SU-DHL-6 (cell line): ENCODE measurements at regions not wholly inside any gene's neighbourhood (a gene's known extent, or its start where the extent isn't known, plus 50 kb on each side); places are given as distances from the start of the nearest gene placed in this dataset.

ENCODE experiments used
- H2AFZ ChIP-seq: fragments of 200-600 bp; sonication (generic); 2 replicates; pipeline ENCODE4 v1.6.1; 2014; ENCODE audit warnings: low read depth, mild to moderate bottlenecking, moderate library complexity, mixed read lengths, antibody characterized with exemption, low read length; ENCODE audit not compliant: severe bottlenecking
- H3F3A ChIP-seq: fragments of 200-600 bp; shearing (Covaris generic); 2 replicates; pipeline ENCODE4 v1.6.0; 2016; ENCODE audit warnings: antibody characterized with exemption, mild to moderate bottlenecking; ENCODE audit not compliant: insufficient read depth
- H3K27ac ChIP-seq: fragments of 200-600 bp; sonication (generic); 2 replicates; pipeline ENCODE4 v1.5.1; 2016; ENCODE audit warnings: low read depth, mild to moderate bottlenecking, low read length, moderate library complexity, mixed read lengths
- H3K27me3 ChIP-seq: fragments of 200-600 bp; sonication (generic), shearing (Covaris generic); 2 replicates; pipeline ENCODE4 v1.6.0; 2014; ENCODE audit warnings: mild to moderate bottlenecking, low read length
- H3K36me3 ChIP-seq: fragments of 200-600 bp; sonication (generic); 2 replicates; pipeline ENCODE4 v1.6.1; 2014; ENCODE audit warnings: mild to moderate bottlenecking, low read length, mixed read lengths
- H3K4me2 ChIP-seq: fragments of 300-600, 200-600 bp; shearing (Covaris generic), sonication (generic); 2 replicates; pipeline ENCODE4 v1.6.0; 2014; ENCODE audit warnings: low read length, low read depth, mild to moderate bottlenecking; ENCODE audit not compliant: poor library complexity, severe bottlenecking
- H3K4me3 ChIP-seq: fragments of 200-600 bp; sonication (generic); 2 replicates; pipeline ENCODE4 v1.5.1; 2014; ENCODE audit warnings: antibody characterized with exemption, low read length, mild to moderate bottlenecking, mixed read lengths; ENCODE audit not compliant: insufficient read depth, poor library complexity, severe bottlenecking
- H3K79me2 ChIP-seq: fragments of 200-600 bp; sonication (generic); 2 replicates; pipeline ENCODE4 v1.6.1; 2014; ENCODE audit warnings: mild to moderate bottlenecking, low read length, moderate library complexity; ENCODE audit not compliant: insufficient read depth
- H3K9ac ChIP-seq: fragments of 200-600 bp; sonication (generic); 2 replicates; pipeline ENCODE4 v1.7.0; 2014; ENCODE audit warnings: mild to moderate bottlenecking, low read length
- H3K9me2 ChIP-seq: fragments of 200-600 bp; sonication (generic); replicated peaks from 2 replicates; pipeline ENCODE4 v1.6.1; 2014; ENCODE audit warnings: low read length; ENCODE audit not compliant: insufficient read depth
- H3K9me3 ChIP-seq: fragments of 200-600 bp; sonication (generic); 2 replicates; pipeline ENCODE4 v1.6.1; 2014; ENCODE audit warnings: low read length, mixed read lengths; ENCODE audit not compliant: insufficient read depth
- H4K20me1 ChIP-seq: fragments of 200-600 bp; sonication (generic); 2 replicates; pipeline ENCODE4 v1.6.1; 2014; ENCODE audit warnings: low read depth, mild to moderate bottlenecking, antibody characterized with exemption, low read length, moderate library complexity, mixed read lengths
- EZH2phosphoT487 ChIP-seq: fragments of 200-600 bp; sonication (generic), shearing (Covaris generic); conservative IDR thresholded peaks from 2 replicates; pipeline ENCODE4 v1.6.1; 2018; ENCODE audit warnings: mild to moderate bottlenecking, antibody characterized with exemption, low read length, moderate library complexity, mixed read lengths
- TF ChIP-seq, protein P1 (sequence below): fragments of 200-600 bp; sonication (generic); IDR thresholded peaks from one replicate; pipeline ENCODE4 v1.5.1; 2017; ENCODE audit warnings: antibody characterized with exemption, mild to moderate bottlenecking, low read length, moderate library complexity; ENCODE audit not compliant: insufficient read depth, poor library complexity, severe bottlenecking

DNA sequence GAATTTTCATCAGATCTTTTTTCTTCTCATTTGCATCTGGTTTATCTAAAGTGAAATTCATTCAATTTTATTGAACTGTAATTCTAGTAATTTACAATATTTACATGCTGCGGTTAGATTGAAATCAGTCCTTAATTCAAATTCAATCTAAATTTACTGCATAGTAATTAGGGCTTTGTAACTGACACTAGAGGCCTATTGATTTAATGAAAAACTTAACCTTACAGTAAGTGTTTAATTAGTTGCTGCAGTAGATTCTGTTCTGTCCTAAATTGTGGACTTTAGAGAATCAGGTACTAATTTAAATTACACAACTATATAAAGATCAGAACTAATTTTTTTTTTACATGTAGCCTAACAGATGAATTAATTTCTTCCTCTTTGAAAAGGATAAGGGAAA, 758.8 kb upstream of the TENM3 start:
- TF ChIP-seq, protein P1, sequence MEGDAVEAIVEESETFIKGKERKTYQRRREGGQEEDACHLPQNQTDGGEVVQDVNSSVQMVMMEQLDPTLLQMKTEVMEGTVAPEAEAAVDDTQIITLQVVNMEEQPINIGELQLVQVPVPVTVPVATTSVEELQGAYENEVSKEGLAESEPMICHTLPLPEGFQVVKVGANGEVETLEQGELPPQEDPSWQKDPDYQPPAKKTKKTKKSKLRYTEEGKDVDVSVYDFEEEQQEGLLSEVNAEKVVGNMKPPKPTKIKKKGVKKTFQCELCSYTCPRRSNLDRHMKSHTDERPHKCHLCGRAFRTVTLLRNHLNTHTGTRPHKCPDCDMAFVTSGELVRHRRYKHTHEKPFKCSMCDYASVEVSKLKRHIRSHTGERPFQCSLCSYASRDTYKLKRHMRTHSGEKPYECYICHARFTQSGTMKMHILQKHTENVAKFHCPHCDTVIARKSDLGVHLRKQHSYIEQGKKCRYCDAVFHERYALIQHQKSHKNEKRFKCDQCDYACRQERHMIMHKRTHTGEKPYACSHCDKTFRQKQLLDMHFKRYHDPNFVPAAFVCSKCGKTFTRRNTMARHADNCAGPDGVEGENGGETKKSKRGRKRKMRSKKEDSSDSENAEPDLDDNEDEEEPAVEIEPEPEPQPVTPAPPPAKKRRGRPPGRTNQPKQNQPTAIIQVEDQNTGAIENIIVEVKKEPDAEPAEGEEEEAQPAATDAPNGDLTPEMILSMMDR, result no peak
- TF ChIP-seq EZH2phosphoT487, result no peak
- Histone ChIP-seq H3K9me3 (no peaks in the 10 kb centered on the region), H3K9me2 (no peaks in the 10 kb centered on the region), H3K36me3 (no peaks in the 10 kb centered on the region), H3K27me3 (no peaks in the 10 kb centered on the region), H3K27ac (no peak overlapping the region), H4K20me1 (no peaks in the 10 kb centered on the region), H3K9ac (no peak overlapping the region), H3K4me2 (no peak overlapping the region), H2AFZ (no peak overlapping the region), H3K79me2 (no peaks in the 10 kb centered on the region), H3F3A (no peaks in the 10 kb centered on the region), H3K4me3 (no peak overlapping the region)

DNA sequence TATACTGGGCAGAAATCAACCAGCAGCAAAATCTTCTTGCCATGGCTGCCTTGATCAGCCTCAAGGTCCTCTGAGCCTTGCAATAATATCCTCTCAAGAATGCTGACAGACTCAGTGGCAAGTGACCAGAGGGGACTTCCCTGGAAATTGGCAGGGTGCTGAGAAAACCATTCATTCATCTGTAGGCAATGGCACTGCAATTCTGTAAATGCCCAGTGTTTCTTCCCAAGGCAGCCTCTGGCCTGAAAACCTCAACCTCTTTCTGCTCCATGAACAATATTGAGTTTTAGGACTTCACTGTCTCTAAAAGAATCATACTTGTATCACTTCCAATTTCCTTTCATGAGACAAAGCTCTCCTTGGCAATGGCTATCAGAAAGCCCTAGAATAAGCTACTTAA, 754.3 kb upstream of the TENM3 start:
- Histone ChIP-seq H3K79me2 (no peaks in the 10 kb centered on the region), H2AFZ (no peak overlapping the region), H3K4me3 (no peak overlapping the region), H3K4me2 (no peak overlapping the region), H3K9ac (no peak overlapping the region), H3K9me2 (no peaks in the 10 kb centered on the region), H3F3A (no peaks in the 10 kb centered on the region), H4K20me1 (no peaks in the 10 kb centered on the region), H3K36me3 (no peaks in the 10 kb centered on the region), H3K27me3 (no peaks in the 10 kb centered on the region), H3K27ac (no peak overlapping the region), H3K9me3 (no peaks in the 10 kb centered on the region)
- TF ChIP-seq, protein P1, result no peak
- no peak for TF ChIP-seq EZH2phosphoT487

DNA sequence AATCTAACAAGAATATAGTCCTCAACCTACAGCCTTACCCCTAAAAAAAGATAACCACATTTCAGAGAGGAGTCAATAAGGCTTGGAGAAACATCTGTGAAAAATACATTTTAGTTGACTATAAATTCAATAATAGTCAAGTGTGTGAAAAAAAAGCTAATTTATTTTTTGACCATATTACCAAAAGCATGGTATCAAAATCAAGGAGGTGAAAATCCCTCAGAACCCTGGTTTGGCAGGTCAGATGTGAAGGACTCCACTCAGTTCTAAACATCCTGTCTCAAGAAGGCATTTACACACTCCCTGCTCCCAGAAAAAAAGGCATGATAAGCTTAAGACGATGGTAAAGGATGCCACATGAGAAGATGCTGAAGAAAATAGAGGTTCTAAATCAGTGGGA, 745.1 kb upstream of the TENM3 start:
- no peak for TF ChIP-seq EZH2phosphoT487
- TF ChIP-seq, protein P1, result no peak
- Histone ChIP-seq H2AFZ (no peak overlapping the region), H3K27ac (no peak overlapping the region), H3K9ac (no peak overlapping the region), H3K36me3 (no peaks in the 10 kb centered on the region), H3K79me2 (no peaks in the 10 kb centered on the region), H3F3A (no peaks in the 10 kb centered on the region), H3K4me2 (no peak overlapping the region), H3K9me3 (no peaks in the 10 kb centered on the region), H3K9me2 (no peaks in the 10 kb centered on the region), H4K20me1 (no peaks in the 10 kb centered on the region), H3K27me3 (no peaks in the 10 kb centered on the region), H3K4me3 (no peak overlapping the region)

DNA sequence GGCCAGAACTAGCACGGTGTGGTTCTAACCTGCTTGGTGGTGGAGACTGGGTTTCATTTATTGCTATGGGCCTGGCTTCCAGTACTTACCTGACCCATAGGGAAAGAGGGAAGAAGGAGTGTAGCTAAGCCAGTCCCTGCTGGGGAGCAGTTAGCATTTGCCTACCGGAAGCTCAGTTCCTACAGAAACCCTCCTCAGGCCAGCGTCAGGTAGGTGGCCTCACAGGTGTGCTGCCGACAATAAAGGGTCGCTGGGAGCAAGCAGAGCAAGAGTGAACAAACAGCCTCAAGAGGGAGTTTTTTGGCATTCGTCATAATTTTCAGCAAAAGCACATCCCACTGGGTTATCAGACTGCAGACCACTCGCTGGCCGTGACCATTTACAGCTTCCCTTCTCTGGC, 740.6 kb upstream of the TENM3 start:
- H3K9me2 ChIP-seq, result no peaks in the 10 kb centered on the region
- no peak overlapping the region for H3K4me2 ChIP-seq
- H3F3A ChIP-seq, result no peaks in the 10 kb centered on the region
- TF ChIP-seq, protein P1, result no peak
- no peak for TF ChIP-seq EZH2phosphoT487
- H4K20me1 ChIP-seq, result no peaks in the 10 kb centered on the region
- no peaks in the 10 kb centered on the region for H3K36me3 ChIP-seq
- H3K9me3 ChIP-seq, result no peaks in the 10 kb centered on the region
- H3K4me3 ChIP-seq, result no peak overlapping the region
- H3K79me2 ChIP-seq, result no peaks in the 10 kb centered on the region
- no peak overlapping the region for H3K27ac ChIP-seq
- no peak overlapping the region for H2AFZ ChIP-seq
- no peak overlapping the region for H3K9ac ChIP-seq
- no peaks in the 10 kb centered on the region for H3K27me3 ChIP-seq
